CD14-positive monocyte (primary cell): ENCODE measurements at regions not wholly inside any gene's neighbourhood (a gene's known extent, or its start where the extent isn't known, plus 50 kb on each side); places are given as distances from the start of the nearest gene placed in this dataset.

Source experiments
- DNase-seq, 3 donors: peaks; one replicate each; pipeline ENCODE4 v3.0.0-alpha.2; 2011 to 2022
- H2AFZ ChIP-seq: 2 replicates; pipeline ENCODE4 v1.6.0; 2012; ENCODE audit warnings: mild to moderate bottlenecking, low read depth, low read length, inconsistent platforms; ENCODE audit not compliant: insufficient read depth, poor library complexity, severe bottlenecking
- H3K27ac ChIP-seq, 2 donors: 1 replicate in 1 of 2; 2 replicates in 1 of 2; pipeline ENCODE4 v1.5.1; 2012 to 2013; ENCODE audit warnings: low read length in 2 of 2, control low read depth in 1 of 2, inconsistent platforms in 1 of 2, low read depth in 1 of 2, mild to moderate bottlenecking in 1 of 2
- H3K27me3 ChIP-seq, 2 donors: one replicate each; pipeline versions ENCODE4 v1.6.0 to v1.6.1; 2011 to 2013; ENCODE audit warnings: low read length in 2 of 2; ENCODE audit not compliant: control insufficient read depth in 2 of 2, insufficient read depth in 2 of 2
- H3K36me3 ChIP-seq, 2 donors: replicated peaks in 1 of 2; 1 replicate in 1 of 2; 2 replicates in 1 of 2; pipeline versions ENCODE4 v1.5.1 to v1.6.1; 2012 to 2013; ENCODE audit warnings: low read length in 2 of 2, control low read depth in 1 of 2, inconsistent platforms in 1 of 2, mild to moderate bottlenecking in 1 of 2; ENCODE audit not compliant: insufficient read depth in 2 of 2, control insufficient read depth in 1 of 2
- H3K4me1 ChIP-seq, 2 donors: 1 replicate in 1 of 2; 2 replicates in 1 of 2; pipeline versions ENCODE4 v1.5.1 to v1.6.1; 2012 to 2013; ENCODE audit warnings: low read length in 2 of 2, control low read depth in 1 of 2, inconsistent platforms in 1 of 2, mild to moderate bottlenecking in 1 of 2, moderate library complexity in 1 of 2; ENCODE audit not compliant: insufficient read depth in 2 of 2, control insufficient read depth in 1 of 2
- H3K4me2 ChIP-seq: replicated peaks from 2 replicates; pipeline ENCODE3; 2012; ENCODE audit warnings: low read length, moderate library complexity, mild to moderate bottlenecking; ENCODE audit not compliant: poor library complexity, severe bottlenecking; ENCODE audit errors: extremely low read depth
- H3K4me3 ChIP-seq, 3 experiments: fragments of 200-600 bp in 1 of 3; sonication (generic) in 1 of 3; replicated peaks in 1 of 3; 1 replicate in 2 of 3; 2 replicates in 1 of 3; pipeline ENCODE4 v1.5.1; 2011 to 2013; ENCODE audit warnings: low read length in 3 of 3, mild to moderate bottlenecking in 3 of 3, control low read depth in 2 of 3, low read depth in 2 of 3, inconsistent platforms in 1 of 3, moderate library complexity in 1 of 3
- H3K79me2 ChIP-seq: 2 replicates; pipeline ENCODE4 v1.6.0; 2012; ENCODE audit warnings: mild to moderate bottlenecking, control low read depth, inconsistent platforms, low read length, moderate library complexity; ENCODE audit not compliant: insufficient read depth
- H3K9ac ChIP-seq: 2 replicates; pipeline ENCODE4 v1.6.0; 2017; ENCODE audit warnings: low read length, mild to moderate bottlenecking; ENCODE audit not compliant: insufficient read depth, poor library complexity, severe bottlenecking
- H3K9me3 ChIP-seq, 2 donors: replicated peaks in 1 of 2; 1 replicate in 1 of 2; 2 replicates in 1 of 2; pipeline versions ENCODE4 v1.5.1 to v1.6.1; 2012 to 2013; ENCODE audit warnings: low read length in 2 of 2, control low read depth in 1 of 2; ENCODE audit not compliant: control insufficient read depth in 1 of 2, insufficient read depth in 1 of 2
- H4K20me1 ChIP-seq: 2 replicates; pipeline ENCODE4 v1.6.0; 2012; ENCODE audit warnings: mild to moderate bottlenecking, low read length, control low read depth, moderate library complexity; ENCODE audit not compliant: insufficient read depth
- H3K27ac Mint-ChIP-seq, 7 donors: one replicate each; pipeline ENCODE4 v1.8.0; 2020; ENCODE audit warnings: mild to moderate bottlenecking in 7 of 7, mixed read lengths in 7 of 7, moderate library complexity in 6 of 7, inconsistent platforms in 2 of 7
- H3K27me3 Mint-ChIP-seq, 3 donors: one replicate each; pipeline ENCODE4 v1.8.0; 2021 to 2022; ENCODE audit warnings: low read depth in 3 of 3, mild to moderate bottlenecking in 3 of 3, mixed read lengths in 3 of 3, moderate library complexity in 3 of 3, inconsistent platforms in 1 of 3
- H3K36me3 Mint-ChIP-seq, 2 donors: one replicate each; pipeline ENCODE4 v1.8.0; 2020; ENCODE audit warnings: mixed read lengths in 2 of 2, inconsistent platforms in 1 of 2, mild to moderate bottlenecking in 1 of 2
- H3K4me1 Mint-ChIP-seq: one replicate; pipeline ENCODE4 v1.8.0; 2020; ENCODE audit warnings: mild to moderate bottlenecking, mixed read lengths
- H3K4me3 Mint-ChIP-seq, 2 donors: one replicate each; pipeline ENCODE4 v1.8.0; 2020; ENCODE audit warnings: mild to moderate bottlenecking in 2 of 2, mixed read lengths in 2 of 2, moderate library complexity in 1 of 2
- H3K9me3 Mint-ChIP-seq, 7 donors: one replicate each; pipeline ENCODE4 v1.8.0; 2020 to 2022; ENCODE audit warnings: mixed read lengths in 7 of 7, mild to moderate bottlenecking in 6 of 7, moderate library complexity in 6 of 7, inconsistent platforms in 2 of 7
- WGBS: methylation state at CpG from one replicate; pipeline ENCODE4 v1.1.5; 2013; ENCODE audit warnings: missing lambda C conversion rate; ENCODE audit not compliant: insufficient coverage; 5-methylcytosine and 5-hydroxymethylcytosine counted together
- intact Hi-C, 2 donors: fragments of 100-400 bp; cut with micrococcal nuclease; formaldehyde crosslinking; loops; one replicate each; pipeline versions ENCODE4 v1.15.0 to v1.15.1; 2023
- TF ChIP-seq, protein P1 (sequence below): fragments of 200-600 bp; IDR thresholded peaks from one replicate; pipeline ENCODE4 v1.8.0; 2022; ENCODE audit warnings: antibody characterized with exemption, mild to moderate bottlenecking

DNA sequence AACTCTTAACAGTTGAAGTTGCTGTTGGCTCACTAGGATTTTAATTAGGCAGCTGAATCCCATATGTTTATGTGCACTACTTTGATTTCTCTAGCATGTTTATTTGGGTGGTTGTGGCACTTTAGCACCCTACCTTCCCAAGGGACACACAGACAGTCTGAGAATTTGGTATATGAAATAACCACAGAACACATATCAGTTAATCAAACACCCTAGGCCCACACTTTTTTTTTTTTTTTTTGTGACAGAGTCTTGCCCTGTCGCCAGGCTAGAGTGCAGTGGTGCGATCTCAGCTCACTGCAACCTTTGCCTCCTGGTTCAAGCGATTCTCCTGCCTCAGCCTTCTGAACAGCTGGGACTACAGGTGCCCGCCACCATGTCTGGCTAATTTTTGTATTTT, 130.5 kb downstream of the DCK start:
- Histone ChIP-seq H3K27ac (no peak overlapping the region), H3K79me2 (no peaks in the 10 kb centered on the region), H3K4me2 (no peak overlapping the region), H3K27me3 (no peaks in the 10 kb centered on the region), H3K4me3 (no peak overlapping the region), H3K4me1 (no peaks in the 10 kb centered on the region), H2AFZ (no peak overlapping the region), H4K20me1 (no peaks in the 10 kb centered on the region), H3K9me3 (peaks cover 0 to 12% of the 10 kb centered on the region in 2 donors), H3K36me3 (no peaks in the 10 kb centered on the region), H3K9ac (no peak overlapping the region)
- WGBS: 90% methylated on average over 3 of the region's 4 CpGs
- H3K36me3 Mint-ChIP-seq: no peaks in the 10 kb centered on the region
- DNase-seq: no peak
- H3K27me3 Mint-ChIP-seq: peaks cover 0 to 2% (median 0%) of the 10 kb centered on the region in 3 donors
- no peaks in the 10 kb centered on the region for H3K4me1 Mint-ChIP-seq
- TF ChIP-seq, protein P1, sequence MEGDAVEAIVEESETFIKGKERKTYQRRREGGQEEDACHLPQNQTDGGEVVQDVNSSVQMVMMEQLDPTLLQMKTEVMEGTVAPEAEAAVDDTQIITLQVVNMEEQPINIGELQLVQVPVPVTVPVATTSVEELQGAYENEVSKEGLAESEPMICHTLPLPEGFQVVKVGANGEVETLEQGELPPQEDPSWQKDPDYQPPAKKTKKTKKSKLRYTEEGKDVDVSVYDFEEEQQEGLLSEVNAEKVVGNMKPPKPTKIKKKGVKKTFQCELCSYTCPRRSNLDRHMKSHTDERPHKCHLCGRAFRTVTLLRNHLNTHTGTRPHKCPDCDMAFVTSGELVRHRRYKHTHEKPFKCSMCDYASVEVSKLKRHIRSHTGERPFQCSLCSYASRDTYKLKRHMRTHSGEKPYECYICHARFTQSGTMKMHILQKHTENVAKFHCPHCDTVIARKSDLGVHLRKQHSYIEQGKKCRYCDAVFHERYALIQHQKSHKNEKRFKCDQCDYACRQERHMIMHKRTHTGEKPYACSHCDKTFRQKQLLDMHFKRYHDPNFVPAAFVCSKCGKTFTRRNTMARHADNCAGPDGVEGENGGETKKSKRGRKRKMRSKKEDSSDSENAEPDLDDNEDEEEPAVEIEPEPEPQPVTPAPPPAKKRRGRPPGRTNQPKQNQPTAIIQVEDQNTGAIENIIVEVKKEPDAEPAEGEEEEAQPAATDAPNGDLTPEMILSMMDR: no peak
- H3K4me3 Mint-ChIP-seq: no peak overlapping the region
- intact Hi-C loops: no loop called here
- no peak overlapping the region for H3K27ac Mint-ChIP-seq
- peaks cover 0 to 18% (median 6%) of the 10 kb centered on the region in 7 donors for H3K9me3 Mint-ChIP-seq

DNA sequence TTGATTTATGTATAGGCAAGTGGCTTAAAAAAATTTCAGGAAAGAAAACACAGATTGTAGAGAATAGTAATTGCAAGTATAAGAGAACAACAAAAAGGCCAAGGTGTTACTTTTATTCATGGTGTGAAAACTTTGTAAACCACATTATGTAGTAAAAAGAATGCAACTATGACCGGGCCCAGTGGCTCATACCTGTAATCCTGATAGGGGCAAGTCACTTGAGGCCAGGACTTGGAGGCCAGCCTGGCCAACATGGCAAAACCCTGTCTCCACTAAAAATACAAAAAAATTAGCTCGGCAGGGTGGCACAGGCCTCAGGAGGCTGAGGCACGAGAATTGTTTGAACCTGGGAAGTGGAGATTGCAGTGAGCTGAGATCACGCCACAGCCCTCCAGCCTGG, 131.7 kb downstream of the DCK start:
- Mint-ChIP-seq H3K36me3 (no peaks in the 10 kb centered on the region), H3K27ac (no peak overlapping the region), H3K4me3 (no peak overlapping the region), H3K4me1 (no peaks in the 10 kb centered on the region), H3K27me3 (peaks cover 0 to 2% (median 0%) of the 10 kb centered on the region in 3 donors), H3K9me3 (peaks cover 0 to 18% (median 6%) of the 10 kb centered on the region in 7 donors)
- no peak overlapping the region for H3K4me3 ChIP-seq
- H3K4me1 ChIP-seq: no peaks in the 10 kb centered on the region
- H3K9ac ChIP-seq: no peak overlapping the region
- H4K20me1 ChIP-seq: no peaks in the 10 kb centered on the region
- H3K4me2 ChIP-seq: no peak overlapping the region
- TF ChIP-seq, protein P1: no peak
- no peaks in the 10 kb centered on the region for H3K27me3 ChIP-seq
- peaks cover 0 to 12% of the 10 kb centered on the region in 2 donors for H3K9me3 ChIP-seq
- H2AFZ ChIP-seq: no peak overlapping the region
- no peak overlapping the region for H3K27ac ChIP-seq
- no peaks in the 10 kb centered on the region for H3K79me2 ChIP-seq
- 83% methylated on average over 1 of the region's 4 CpGs for WGBS
- H3K36me3 ChIP-seq: no peaks in the 10 kb centered on the region
- intact Hi-C loops: no loop called here
- DNase-seq: no peak
